NCI-H526 treated with DMSO at 0.1 percent for 48 hours (cell line): ENCODE measurements at regions not wholly inside any gene's neighbourhood (a gene's known extent, or its start where the extent isn't known, plus 50 kb on each side); places are given as distances from the start of the nearest gene placed in this dataset.

Experiments
- DNase-seq: peaks from one replicate; lab custom pipeline; 2025; lab: John Stamatoyannopoulos, UW

DNA sequence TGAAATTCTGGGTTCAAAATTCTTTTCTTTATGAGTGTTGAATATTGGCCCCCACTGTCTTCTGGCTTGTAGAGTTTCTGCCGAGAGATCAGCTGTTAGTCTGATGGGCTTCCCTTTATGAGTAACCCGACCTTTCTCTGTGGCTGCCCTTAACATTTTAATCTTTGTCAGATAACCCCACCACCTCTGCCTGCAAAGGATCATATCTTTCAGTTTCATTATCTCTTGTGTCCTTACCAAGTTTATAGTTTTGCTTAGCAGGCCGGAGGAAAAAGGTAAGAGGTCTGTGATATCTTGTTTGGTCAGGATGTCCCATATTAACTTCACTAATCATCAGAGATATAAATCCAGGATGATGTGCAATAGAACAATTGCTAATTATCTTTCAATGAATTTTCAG, 970.2 kb upstream of the TYRP1 start:
- DNase-seq = no peak

DNA sequence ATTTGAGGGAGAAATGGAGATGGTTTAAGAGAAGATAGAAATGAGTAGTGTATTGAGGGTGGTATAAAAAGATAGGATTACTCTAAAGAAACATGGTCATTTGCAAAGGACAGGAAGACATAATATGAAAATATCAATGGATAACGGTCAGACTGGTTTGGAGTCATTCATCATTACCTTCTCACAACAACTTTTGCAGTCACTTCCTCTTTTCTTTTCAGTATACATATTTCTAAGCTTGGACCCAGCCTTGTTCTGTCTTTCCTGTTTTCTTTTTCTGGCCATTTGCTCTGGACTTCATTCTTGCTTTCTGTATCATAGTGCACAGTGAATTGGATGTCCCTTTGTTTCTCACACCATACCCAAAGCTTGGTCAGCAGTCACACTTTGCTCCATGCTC, 966.5 kb upstream of the TYRP1 start:
- no peak for DNase-seq

DNA sequence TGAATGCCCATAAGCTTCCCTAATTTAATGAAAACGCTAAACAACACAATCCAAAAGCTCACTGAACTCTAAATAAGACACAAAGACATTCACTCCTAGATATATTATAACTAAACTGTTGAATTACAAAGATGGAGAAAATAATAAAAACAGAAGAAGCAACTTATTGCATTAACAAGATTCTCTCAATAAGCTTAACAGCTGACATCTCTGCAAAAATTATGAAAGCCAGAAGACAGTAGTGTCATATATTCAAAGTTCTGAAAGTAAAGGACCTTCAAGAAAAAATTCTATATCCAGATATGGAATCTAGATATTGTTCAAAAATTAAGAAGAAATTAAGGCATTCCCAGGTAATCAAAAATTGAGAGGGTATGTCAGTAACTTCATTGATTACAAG, 957.8 kb upstream of the TYRP1 start:
- DNase-seq = no peak

DNA sequence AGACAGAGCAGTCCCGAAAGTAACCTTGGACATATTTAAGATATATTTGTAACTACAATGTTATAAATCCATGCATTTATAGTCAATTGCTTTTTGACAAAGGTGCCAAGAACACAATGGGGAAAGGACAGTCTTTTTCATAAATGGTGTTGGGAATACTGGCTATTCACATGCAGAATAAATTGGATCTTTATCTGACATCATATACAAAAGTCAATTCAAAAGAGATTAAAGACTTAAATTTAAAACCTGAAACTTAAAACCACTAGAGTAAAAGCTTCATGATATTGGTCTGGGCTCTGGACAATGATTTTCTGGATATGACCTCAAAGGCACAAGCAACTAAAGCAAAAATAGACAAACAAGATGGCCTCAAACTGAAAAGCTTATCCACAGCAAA, 950.7 kb upstream of the TYRP1 start:
- no peak for DNase-seq

DNA sequence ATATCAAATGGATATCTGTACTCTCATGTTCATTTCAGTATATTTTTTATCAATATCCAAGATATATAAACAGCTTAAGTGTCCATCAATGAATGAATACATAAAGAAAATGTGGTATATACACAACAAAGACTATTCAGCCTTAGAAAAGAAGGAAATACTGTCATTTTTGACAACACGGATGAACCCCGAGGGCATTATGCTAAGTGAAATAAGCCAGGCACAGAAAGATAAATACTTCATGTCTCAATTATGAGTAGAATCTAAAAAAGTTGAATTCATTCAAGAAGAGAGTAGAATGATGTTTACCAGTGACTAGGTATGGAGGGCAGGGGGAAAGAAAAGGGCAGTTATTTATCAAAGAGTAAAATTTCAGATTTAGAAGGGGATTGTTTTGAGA, 949.8 kb upstream of the TYRP1 start:
- DNase-seq = no peak

DNA sequence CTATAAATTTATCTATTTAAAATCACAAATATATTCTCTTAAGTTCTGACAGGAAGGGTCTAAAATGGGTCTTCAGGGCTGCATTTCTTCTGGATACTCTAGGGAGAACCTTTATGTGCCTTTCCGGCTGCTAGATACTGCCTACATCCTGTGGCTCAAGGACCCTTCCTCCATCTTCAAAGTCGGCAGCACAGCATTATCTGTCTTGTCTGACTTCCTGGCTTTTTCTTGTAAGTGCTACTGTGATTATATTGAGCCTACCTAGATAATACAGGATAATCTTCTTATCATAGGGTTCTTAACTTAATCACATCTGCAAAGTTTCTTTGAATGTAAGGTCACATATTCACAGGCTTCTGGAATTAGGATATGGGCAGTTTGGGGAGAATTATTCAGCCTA, 943.8 kb upstream of the TYRP1 start:
- DNase-seq = no peak

DNA sequence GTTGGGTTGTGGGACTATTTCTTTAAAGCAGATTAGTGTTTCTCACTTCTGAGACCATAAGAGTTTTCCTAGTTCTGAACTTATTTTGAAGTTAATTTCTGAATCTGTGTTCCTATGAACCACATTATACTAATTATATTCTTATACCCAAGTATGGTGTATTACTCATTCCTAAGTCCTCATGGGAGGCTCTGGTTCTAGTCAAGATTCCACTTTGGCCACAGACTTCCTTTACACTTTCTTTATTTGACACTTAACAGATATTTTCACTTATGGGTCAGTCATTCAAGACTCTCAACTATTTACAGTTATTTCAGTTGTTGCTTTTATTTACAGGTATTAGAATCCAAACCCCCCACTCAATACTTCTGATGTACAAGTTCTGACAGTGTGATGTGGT, 937.2 kb upstream of the TYRP1 start:
- no peak for DNase-seq

DNA sequence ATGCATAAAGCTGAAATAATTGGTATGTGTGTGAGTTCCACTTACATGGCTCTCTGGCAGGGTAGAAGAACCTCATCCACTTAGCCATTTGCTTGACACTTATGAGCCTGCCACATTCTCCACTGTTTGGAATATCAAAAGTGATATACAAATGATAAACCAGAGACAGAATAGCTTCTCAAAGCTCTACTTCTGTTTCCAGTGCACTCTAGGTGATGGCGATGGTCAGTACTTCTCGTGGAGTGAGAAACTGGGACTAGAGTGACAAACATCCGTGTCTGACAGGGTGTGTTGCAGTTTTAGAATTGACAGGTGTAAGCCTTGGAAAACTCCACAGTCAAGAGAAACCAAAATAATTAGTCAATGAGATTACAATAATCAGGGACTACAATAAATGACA, 935.8 kb upstream of the TYRP1 start:
- DNase-seq = no peak

DNA sequence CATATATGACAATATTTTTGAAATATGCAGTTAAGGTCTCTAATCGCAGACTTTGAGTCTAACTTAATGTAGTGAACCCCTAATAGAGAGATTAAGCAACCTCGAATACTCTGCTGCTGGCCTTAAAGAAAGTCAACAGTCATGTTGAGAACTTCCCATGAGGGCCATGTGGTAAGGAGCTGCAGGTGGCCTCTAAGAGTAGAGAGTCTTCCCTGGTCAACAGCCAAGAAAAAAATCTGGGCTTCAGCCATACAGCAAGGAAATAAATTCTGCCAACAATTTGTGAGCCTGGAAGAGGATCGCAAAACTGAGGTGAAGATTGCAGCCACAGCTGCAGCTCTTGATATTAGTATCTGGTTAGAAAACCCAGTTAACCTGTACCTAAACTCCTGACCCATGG, 935.2 kb upstream of the TYRP1 start:
- DNase-seq = no peak

DNA sequence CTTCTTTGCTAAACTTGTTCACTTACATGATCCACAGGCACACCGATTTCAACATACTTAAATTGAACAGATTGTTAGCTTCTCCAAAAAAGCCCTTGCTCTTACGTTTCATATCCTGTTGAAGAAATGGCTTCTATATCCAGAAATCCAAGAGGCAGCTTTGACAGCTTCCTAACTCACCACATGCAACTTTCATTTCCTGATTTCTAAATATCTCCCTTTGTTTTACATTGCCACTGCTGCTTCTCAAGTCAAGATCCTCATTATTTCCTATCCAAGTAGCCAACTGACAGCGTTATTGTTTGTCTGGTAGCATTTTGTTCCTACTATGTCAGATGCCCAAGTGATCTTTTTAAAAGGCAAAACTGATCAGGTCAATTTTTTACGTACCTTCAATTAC, 913.2 kb upstream of the TYRP1 start:
- DNase-seq = no peak

DNA sequence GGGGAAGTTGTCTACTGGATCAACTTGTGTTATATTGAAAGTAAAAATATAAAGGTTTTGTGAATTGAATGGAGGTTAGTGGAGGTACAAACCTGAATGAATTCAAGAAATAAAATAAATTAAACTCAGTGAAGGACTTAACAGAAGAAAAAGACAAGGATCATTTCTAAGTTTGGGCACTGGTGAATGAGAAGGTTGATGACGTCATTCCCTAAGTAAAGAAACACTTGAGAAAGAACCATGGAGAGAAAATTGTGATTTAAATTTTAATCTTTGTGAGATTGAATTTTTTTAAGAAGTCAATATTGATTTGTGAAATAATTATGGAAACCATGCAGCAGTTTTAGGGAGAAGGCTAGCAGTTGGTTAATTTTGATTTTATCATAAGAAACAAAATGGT, 900.3 kb upstream of the TYRP1 start:
- no peak for DNase-seq

DNA sequence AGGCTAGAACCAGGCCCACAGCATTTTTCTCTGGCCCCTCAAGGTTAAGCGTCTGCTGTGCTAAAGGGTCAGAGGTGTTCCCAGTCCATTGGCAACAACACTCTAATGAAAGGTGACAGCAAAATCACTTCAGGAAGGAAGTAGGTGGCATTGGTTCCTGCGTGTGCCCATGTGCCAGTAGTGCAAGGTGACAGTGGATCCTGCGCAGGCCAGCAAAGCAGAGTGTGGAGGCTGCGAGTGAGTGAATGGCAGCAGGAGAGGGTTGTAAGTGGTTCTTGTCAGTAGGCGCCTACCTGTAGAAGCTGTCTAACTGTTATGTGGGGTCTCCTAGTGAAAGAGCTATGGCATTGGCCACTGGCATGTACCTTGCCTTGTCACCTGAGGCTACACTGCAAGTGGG, 898.2 kb upstream of the TYRP1 start:
- DNase-seq = no peak

DNA sequence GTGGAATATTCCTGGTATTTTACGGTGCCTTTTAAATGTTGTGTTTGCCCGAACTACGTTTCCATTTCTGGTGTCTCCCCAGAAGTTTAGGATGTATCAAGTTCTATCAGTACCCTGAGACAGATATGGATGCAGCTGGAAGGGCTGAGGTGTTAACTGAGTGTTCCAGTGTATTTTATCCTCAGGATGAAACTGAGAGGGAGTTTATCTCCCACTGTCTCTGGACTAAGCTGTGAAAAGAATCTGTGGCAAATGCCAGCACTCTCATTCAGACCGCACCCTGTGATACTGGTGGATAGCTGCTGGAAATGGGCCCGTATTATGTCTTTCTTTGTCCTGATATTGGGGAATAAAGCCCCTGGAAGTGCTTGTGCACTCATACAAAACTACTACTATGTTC, 887.2 kb upstream of the TYRP1 start:
- DNase-seq = no peak

DNA sequence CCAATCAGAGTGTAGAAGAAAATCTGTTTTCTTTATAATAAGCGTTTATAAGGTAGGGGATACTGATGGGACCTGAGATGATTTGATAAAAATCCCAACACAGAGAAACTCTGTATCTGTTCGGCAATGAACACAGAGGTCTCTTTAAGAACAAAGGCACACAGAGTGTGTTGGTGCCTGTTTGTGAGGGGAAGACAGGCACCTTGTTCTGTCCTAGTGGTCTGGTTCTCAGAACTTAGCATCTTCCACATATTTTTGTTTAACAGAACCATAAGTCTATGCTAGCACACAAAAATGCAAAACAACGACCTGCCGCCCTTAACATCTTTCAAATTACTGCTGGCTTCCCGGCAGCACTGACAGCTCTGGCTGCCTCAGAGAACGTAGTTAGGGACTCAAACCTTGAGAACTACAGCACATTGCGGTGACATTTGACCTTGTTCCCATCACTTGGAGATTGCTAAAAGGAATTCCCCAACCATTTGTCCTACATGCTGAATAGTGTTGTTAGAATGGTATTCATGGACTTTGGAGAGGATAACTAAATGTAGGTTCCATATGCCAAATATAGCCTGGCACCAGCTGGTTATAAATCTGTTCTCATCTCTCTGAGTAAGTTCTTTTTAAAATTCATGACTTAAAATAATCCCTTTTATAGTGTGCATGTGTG, 871.7 kb upstream of the TYRP1 start:
- DNase-seq = no peak

DNA sequence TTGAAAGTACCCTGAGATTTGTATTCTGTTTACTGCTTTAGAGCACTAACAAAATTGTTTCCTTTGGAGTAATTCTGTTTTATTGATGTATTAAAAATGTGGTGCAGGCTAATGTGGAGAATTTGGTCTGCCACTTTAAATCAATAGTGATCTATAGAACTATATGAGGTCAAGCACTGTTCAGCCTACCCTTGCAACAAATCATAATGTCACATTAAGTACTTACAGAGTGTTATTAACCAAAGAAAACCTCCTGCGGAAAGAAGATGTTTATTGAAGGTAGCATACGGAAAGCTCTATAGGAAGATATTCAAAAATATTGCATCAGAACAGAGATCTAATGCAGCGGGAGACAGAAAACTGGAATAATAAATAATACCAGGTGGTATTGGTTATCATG, 865.0 kb upstream of the TYRP1 start:
- DNase-seq = no peak

DNA sequence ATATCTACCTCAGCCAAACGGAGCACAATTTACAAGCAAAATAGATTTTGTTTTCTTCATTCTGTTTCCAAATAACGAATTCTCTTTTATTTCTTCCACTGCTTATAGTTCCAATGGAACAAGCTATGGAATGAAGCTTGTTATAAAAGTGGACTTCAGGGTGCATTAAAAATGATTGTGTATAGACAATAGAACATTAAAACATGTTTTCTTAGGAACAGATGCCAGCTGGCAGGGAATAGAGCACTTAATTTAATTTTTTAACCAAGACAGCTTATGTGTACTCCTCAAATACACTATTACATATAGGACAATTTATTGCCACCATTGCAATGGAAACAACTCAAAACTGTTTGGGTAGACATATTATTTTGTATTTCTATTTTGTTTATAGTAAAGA, 860.1 kb upstream of the TYRP1 start:
- no peak for DNase-seq

DNA sequence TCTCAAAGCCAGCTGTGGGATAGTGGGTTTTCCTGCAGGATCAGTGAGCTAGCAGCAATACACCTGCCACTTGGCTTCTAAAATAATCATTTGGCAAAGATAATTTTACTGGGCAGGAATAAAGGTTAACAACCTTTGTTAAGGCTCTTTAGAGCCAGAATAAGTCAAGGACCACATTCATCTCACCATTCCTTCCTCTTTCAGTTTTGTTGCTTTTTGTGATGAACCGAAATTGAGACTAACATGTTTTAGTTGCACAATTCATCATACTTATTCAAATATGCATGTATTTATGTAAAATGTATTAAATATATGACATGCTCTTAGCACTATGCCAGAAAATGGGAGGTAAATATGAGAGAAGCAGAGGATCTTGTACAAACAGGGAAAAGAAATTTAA, 824.4 kb upstream of the TYRP1 start:
- DNase-seq = no peak

DNA sequence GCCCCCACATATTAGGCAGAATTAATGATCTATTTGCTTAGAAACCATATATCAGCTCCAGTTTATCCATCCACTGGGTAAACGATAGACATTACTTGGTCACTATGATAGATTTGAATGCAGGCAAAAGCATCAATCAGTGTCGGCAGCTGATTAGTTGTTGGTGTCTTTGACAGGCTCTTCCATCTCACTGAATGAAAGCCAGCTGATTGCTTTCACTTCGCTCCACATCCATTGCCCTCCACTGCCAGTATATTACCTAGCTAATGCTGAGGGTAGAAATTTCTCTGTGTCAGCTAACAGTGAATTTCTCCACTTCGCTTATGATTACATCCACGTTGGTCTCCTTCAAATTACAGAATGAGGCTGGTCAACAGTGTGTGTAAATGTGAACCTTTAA, 821.3 kb upstream of the TYRP1 start:
- no peak for DNase-seq

DNA sequence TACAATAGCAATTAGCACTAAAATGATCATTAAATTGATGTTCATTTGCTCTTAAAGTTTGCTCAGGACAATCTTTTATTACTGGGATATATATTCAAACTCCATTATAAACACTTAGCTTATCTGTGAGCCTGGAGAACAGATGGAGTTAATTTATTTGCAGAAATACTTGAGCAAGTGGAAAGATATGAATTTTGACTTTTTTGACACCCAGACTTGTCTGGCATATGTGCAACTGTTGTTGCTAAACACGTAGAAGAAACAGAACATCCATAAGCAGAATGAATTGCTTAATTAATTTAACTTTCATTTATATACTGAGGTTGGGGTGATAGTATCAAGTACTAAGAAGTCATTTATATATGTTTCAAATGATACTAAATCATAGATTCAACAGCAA, 820.7 kb upstream of the TYRP1 start:
- DNase-seq = no peak

DNA sequence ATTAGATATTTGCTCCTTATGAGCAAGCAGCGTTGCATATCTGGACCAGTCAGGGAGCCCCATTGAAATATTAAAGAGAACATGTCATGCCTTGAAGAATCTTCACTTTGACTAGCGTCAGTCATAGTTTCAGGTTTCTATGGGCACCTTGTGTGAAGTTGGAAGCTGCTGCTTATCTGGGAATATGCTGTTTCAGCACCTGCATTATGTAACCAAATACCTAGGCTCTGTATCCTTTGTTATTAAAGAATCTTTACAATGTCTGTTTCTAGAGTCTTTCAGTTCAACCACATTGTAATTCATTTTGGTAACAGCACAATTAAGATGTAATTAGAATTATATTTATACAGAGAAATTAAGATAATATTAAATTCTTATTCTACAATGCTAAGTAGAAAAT, 818.8 kb upstream of the TYRP1 start:
- DNase-seq = no peak

DNA sequence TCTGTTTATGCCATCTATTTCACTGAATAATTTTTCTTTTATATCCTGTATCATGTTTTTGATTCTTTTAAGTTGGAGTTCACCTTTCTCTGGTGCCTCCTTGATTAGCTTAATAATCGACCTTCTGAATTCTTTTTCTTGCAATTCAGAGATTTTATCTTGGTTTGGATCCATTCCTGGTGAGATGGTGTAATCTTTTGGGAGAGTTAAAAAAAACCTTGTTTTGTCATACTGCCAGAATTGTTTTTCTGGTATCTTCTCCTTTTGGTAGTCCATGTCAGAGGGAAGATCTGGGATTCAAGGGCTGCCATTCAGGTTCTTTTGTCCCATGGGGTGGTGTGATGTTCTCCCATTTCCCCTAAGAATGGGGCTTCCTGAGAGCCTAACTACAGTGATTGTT, 800.8 kb upstream of the TYRP1 start:
- no peak for DNase-seq

DNA sequence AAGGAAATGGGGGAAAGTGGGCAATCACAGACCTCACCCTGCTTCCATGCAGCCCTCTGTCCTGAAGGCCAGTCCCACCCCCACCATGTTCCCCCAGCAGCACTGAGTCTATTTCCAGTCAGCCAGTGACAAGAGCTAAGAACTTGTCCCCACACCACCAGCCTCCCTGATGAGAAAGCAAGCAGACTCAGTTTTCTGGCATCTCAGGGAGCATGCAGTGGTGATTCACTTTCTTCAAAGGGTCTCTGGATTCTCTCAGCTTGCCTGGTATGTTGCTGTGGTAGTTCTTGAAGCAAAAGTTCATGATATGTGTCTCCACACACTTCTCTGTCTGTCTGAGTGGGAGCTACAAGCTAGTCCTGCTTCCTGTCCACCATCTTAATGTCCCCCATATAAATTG, 799.9 kb upstream of the TYRP1 start:
- no peak for DNase-seq

DNA sequence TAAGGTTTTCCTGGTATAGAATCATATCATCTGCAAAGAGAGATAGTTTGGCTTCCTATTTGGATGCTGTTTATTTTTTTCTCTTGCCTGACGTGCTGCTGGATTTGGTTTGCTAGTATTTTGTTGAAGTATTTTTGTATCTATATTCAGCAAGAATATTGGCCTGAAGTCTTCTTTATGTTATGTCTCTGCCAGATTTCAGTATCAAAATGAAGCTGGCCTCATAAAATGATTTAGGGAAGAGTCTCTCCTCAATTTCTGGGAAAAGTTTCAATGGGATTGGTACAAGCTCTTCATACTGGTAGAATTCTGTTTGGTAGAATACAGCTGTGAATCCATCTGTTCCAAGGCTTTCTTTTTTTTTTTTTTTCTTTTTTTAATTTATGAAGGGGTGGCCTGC, 799.0 kb upstream of the TYRP1 start:
- no peak for DNase-seq

DNA sequence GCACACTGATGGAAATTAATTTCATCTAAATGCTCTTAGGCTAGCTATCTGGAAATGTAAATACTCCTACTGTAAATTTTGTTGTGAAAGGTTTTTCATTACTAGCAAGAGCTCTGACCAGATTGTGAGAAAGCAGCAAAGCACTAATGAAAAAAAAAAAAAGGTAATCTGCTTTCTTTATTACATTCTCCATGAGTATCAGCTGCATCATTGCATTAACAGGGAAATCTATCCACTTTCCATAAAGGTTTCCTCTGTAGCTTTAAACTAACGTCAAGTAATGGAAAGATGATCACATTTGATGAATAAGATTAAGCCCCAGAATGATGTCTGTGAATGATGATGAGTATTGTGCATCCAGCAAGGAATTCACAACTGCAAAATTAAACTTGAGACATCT, 790.6 kb upstream of the TYRP1 start:
- DNase-seq = no peak

DNA sequence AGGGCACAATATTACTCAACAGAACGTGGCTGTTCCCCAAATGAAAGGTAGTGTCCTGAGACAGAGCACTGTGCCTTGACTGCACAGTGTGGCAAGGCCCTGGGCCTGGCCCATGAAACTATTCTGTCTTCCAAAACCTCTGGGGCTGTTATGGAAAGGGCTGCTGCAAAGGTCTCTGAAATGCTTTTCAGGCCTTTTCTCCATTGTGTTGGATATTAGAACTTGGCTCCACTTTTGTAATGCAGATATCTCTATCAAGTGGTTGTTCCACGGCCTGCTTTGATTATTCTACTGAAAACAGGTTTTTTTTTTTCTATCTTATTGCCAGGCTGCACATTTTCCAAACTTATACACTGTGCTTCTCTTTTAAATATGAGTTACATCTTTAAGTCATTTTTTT, 777.5 kb upstream of the TYRP1 start:
- no peak for DNase-seq
